ENCODE measurements at regions not wholly inside any gene's neighbourhood (a gene's known extent, or its start where the extent isn't known, plus 50 kb on each side); places are given as distances from the start of the nearest gene placed in this dataset.

DNA sequence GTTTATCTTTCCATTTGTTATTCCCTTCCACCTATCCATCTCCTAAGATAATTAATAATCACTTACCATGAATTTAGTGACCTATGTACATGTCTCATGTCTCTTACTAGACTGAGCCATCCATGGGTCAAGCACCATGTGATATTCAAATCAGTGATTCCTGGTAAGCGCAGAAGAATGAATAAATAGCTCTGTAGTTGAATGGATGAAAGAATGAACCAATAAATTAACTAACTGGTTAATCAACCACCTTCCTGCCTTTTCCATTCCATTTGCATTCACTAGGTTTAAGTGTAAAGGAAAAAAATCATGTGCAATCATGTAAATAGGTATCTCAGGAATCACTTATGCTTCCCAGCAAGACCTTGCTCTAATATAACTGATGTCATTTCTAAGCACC, 779.5 kb downstream of the NTRK3 start:
- TF ChIP-seq, protein P1, sequence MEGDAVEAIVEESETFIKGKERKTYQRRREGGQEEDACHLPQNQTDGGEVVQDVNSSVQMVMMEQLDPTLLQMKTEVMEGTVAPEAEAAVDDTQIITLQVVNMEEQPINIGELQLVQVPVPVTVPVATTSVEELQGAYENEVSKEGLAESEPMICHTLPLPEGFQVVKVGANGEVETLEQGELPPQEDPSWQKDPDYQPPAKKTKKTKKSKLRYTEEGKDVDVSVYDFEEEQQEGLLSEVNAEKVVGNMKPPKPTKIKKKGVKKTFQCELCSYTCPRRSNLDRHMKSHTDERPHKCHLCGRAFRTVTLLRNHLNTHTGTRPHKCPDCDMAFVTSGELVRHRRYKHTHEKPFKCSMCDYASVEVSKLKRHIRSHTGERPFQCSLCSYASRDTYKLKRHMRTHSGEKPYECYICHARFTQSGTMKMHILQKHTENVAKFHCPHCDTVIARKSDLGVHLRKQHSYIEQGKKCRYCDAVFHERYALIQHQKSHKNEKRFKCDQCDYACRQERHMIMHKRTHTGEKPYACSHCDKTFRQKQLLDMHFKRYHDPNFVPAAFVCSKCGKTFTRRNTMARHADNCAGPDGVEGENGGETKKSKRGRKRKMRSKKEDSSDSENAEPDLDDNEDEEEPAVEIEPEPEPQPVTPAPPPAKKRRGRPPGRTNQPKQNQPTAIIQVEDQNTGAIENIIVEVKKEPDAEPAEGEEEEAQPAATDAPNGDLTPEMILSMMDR (IDR thresholded peaks at IDR 0.05; ENCODE audit: borderline replicate concordance, extremely low read depth, low read length, poor library complexity, severe bottlenecking), result no peak
- no peak for TF ChIP-seq EZH2 (IDR thresholded peaks at IDR 0.05; ENCODE audit: borderline replicate concordance, low read depth, low read length, severe bottlenecking)
